ENCODE measurements at regions not wholly inside any gene's neighbourhood (a gene's known extent, or its start where the extent isn't known, plus 50 kb on each side); places are given as distances from the start of the nearest gene placed in this dataset.

DNA sequence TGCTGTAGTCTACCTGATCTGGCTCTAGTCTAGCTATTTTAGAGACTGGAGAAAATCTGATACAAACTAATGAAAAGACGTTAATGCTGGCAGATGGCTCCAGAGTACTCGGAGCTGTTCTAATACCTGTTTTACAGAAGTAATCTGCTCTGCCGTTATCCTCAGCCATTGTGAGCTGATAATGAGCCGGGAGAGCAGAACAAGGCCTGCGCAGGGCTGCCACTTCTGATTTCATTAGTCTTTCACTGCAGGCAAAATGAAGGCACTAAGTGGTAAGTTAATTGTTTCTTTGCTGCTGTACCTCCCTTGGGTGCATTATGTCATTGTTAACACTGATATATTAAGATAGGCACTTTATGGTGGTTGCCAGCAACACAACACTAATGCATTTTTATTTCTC, 456.4 kb upstream of the PFKP start:
- Histone ChIP-seq H3K27me3 (replicated peaks) (no peaks in the 10 kb centered on the region), H3K27ac (no peak overlapping the region), H3K36me3 (replicated peaks) (no peaks in the 10 kb centered on the region), H3K4me3 (ENCODE audit: low read depth, low read length) (no peak overlapping the region)
- TF ChIP-seq, protein P1, sequence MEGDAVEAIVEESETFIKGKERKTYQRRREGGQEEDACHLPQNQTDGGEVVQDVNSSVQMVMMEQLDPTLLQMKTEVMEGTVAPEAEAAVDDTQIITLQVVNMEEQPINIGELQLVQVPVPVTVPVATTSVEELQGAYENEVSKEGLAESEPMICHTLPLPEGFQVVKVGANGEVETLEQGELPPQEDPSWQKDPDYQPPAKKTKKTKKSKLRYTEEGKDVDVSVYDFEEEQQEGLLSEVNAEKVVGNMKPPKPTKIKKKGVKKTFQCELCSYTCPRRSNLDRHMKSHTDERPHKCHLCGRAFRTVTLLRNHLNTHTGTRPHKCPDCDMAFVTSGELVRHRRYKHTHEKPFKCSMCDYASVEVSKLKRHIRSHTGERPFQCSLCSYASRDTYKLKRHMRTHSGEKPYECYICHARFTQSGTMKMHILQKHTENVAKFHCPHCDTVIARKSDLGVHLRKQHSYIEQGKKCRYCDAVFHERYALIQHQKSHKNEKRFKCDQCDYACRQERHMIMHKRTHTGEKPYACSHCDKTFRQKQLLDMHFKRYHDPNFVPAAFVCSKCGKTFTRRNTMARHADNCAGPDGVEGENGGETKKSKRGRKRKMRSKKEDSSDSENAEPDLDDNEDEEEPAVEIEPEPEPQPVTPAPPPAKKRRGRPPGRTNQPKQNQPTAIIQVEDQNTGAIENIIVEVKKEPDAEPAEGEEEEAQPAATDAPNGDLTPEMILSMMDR (IDR thresholded peaks at IDR 0.05; ENCODE audit: low read depth, low read length, missing control alignments), result no peak
- in situ Hi-C loops (cut with HindIII; ENCODE audit: low pct_ligation_motif_present, low sequenced_read_pairs), result no loop called here
- DNase-seq, result no peak

DNA sequence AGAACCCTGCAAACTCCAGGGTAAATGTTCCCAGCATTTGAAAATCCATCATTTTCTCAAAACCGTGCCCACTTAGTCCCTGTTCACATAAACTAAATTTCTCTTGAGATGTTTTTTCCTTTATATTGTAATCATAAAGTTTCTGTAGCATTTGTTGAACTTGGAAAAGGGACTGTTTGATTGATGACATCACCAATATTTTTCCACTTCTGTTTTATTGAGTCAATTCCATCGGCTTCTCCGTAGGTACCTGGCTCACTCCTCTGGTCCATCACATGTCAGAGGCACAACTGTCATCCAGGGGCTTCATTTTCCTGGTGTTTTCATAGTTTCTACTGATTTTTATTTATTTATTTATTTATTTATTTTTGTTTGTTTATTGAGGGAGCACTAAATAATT, 462.5 kb upstream of the PFKP start:
- no peaks in the 10 kb centered on the region for H3K27me3 ChIP-seq (replicated peaks)
- no peak overlapping the region for H3K4me3 ChIP-seq (ENCODE audit: low read depth, low read length)
- no peak overlapping the region for H3K27ac ChIP-seq
- H3K36me3 ChIP-seq (replicated peaks), result no peaks in the 10 kb centered on the region
- TF ChIP-seq, protein P1 (IDR thresholded peaks at IDR 0.05; ENCODE audit: low read depth, low read length, missing control alignments), result no peak
- in situ Hi-C loops (cut with HindIII; ENCODE audit: low pct_ligation_motif_present, low sequenced_read_pairs), result no loop called here
- DNase-seq, result no peak

DNA sequence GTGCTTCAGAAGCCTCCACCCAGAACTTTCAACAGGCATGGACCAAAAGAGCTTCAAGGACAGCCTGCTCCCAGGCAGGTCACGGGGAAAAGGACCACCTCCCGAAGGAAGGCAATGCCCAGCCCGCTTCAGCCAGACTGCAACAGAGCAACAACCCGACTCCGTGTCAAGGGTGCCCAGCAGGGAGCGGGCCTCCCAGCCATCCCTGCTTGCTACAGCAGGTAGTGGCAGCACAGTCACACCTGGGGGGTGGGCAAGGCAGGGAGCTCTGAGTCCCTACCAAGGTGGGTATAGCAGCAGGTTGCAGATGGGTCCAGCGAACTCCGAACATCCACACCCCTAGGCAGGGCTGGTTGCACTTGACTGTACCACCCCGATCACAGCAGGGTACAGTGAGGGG, 467.8 kb upstream of the PFKP start:
- Histone ChIP-seq H3K27ac (no peak overlapping the region), H3K36me3 (replicated peaks) (no peaks in the 10 kb centered on the region), H3K4me3 (ENCODE audit: low read depth, low read length) (no peak overlapping the region), H3K27me3 (replicated peaks) (no peaks in the 10 kb centered on the region)
- no peak for DNase-seq
- TF ChIP-seq, protein P1 (IDR thresholded peaks at IDR 0.05; ENCODE audit: low read depth, low read length, missing control alignments), result no peak
- in situ Hi-C loops (cut with HindIII; ENCODE audit: low pct_ligation_motif_present, low sequenced_read_pairs), result no loop called here

DNA sequence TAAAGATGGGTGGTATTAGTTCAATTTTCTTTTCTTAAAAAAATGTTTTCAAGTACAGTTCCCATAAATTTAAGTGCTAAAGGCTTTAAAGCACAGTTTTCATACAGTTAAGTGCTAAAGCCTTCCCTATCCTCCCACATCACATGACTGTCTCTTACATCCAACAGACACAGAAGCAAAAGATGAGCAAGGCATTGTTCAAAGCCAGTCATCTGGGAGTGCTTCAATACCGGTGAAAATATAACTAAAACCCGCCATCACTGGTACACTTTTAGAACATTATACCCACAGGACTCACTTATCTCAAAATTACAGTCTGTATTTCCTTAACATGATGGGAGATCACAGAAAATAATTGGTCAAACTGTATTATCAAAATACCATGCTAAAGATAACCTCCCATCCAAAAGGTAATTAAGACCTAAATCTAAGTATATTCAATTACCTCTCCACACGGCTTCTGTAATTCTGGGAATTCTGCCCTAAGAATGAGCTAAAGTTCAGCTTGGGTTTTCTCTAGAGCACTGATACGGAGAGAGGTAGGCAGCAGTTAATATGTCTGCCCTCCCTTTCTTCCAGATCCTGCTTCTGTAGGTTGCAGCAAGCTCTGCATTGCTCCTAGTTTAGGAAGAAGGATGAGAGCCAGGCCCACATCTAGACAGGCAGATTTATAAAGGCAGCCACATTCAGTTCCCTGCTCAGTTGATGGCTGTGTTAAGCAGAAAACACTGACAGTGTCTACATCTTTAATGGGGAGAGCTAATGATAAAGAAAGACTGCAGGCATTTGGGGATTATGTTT, 474.8 kb upstream of the PFKP start:
- TF ChIP-seq, protein P1 (IDR thresholded peaks at IDR 0.05; ENCODE audit: low read depth, low read length, missing control alignments), result no peak
- no peak overlapping the region for H3K27ac ChIP-seq
- in situ Hi-C loops (cut with HindIII; ENCODE audit: low pct_ligation_motif_present, low sequenced_read_pairs), result no loop called here
- no peaks in the 10 kb centered on the region for H3K36me3 ChIP-seq (replicated peaks)
- H3K4me3 ChIP-seq (ENCODE audit: low read depth, low read length), result no peak overlapping the region
- H3K27me3 ChIP-seq (replicated peaks), result no peaks in the 10 kb centered on the region
- no peak for DNase-seq

DNA sequence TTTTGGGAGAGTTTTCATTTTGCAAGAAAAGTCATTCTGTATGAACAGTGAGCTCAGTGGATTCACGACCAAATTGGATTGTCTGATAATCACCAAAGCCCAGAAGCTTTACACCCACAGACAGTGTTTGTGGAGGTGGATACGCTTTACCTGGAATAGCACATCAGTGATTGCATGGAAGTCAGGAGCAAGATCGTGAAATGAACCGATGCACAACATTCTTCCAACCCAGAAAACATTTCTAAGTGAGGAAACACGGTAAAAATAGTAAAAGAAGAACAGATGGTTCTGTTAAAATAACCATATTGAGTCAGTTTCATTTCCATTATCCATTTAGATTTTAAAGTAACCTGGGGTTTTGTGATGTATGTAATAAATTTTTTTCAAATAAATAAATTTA, 478.2 kb upstream of the PFKP start:
- no peak for DNase-seq

More for the DNA sequence above, 478.2 kb upstream of the PFKP start:
- Histone ChIP-seq H3K27me3 (replicated peaks) (no peaks in the 10 kb centered on the region), H3K27ac (no peak overlapping the region), H3K36me3 (replicated peaks) (no peaks in the 10 kb centered on the region), H3K4me3 (ENCODE audit: low read depth, low read length) (no peak overlapping the region)
- in situ Hi-C loops (cut with HindIII; ENCODE audit: low pct_ligation_motif_present, low sequenced_read_pairs), result no loop called here
- TF ChIP-seq, protein P1 (IDR thresholded peaks at IDR 0.05; ENCODE audit: low read depth, low read length, missing control alignments), result no peak

Measured in brain microvascular endothelial cell (primary cell).